ENCODE measurements at regions not wholly inside any gene's neighbourhood (a gene's known extent, or its start where the extent isn't known, plus 50 kb on each side); places are given as distances from the start of the nearest gene placed in this dataset.

- H3K9me3 ChIP-seq (replicated peaks in 1 of 2; ENCODE audit: control insufficient read depth in 1 of 2, insufficient read depth in 1 of 2, low read length in 2 of 2), result no peaks in the 10 kb centered on the region
- no peak overlapping the region for H3K9ac ChIP-seq (ENCODE audit: insufficient read depth, low read length, poor library complexity, severe bottlenecking)
- no peak overlapping the region for H3K27ac ChIP-seq (ENCODE audit: low read depth in 1 of 2, low read length in 2 of 2)
- no peak for DNase-seq
- H3K36me3 Mint-ChIP-seq, result no peaks in the 10 kb centered on the region
- no peaks in the 10 kb centered on the region for H3K4me1 ChIP-seq (ENCODE audit: control insufficient read depth in 1 of 2, insufficient read depth in 2 of 2, low read length in 2 of 2)
- H3K27ac Mint-ChIP-seq, result no peak overlapping the region
- H3K79me2 ChIP-seq (ENCODE audit: insufficient read depth, low read length), result no peaks in the 10 kb centered on the region
- WGBS (ENCODE audit: insufficient coverage), result 84% methylated on average over 5 of the region's 10 CpGs
- no peak overlapping the region for H3K4me2 ChIP-seq (replicated peaks; ENCODE audit: extremely low read depth, low read length, poor library complexity, severe bottlenecking)
- peaks cover 0 to 2% (median 0%) of the 10 kb centered on the region in 7 donors for H3K9me3 Mint-ChIP-seq
- H3K4me3 ChIP-seq (replicated peaks in 1 of 3; ENCODE audit: low read depth in 2 of 3, low read length in 3 of 3), result no peak overlapping the region
- no peaks in the 10 kb centered on the region for H3K36me3 ChIP-seq (replicated peaks in 1 of 2; ENCODE audit: control insufficient read depth in 1 of 2, insufficient read depth in 2 of 2, low read length in 2 of 2)
- no peaks in the 10 kb centered on the region for H4K20me1 ChIP-seq (ENCODE audit: insufficient read depth, low read length)
- no peak overlapping the region for H3K4me3 Mint-ChIP-seq
- peaks cover 0 to 3% (median 2%) of the 10 kb centered on the region in 3 donors for H3K27me3 Mint-ChIP-seq (ENCODE audit: low read depth in 3 of 3)
- H3K27me3 ChIP-seq (ENCODE audit: control insufficient read depth in 2 of 2, insufficient read depth in 2 of 2, low read length in 2 of 2), result no peaks in the 10 kb centered on the region
- intact Hi-C loops (cut with micrococcal nuclease), result no loop called here
- H2AFZ ChIP-seq (ENCODE audit: insufficient read depth, low read depth, low read length, poor library complexity, severe bottlenecking), result no peak overlapping the region
- no peaks in the 10 kb centered on the region for H3K4me1 Mint-ChIP-seq
- no peak for TF ChIP-seq CTCF (IDR thresholded peaks at IDR 0.05)
Measured at GRCh38 chr6:10237298-10238038, 177.4 kb downstream of the TFAP2A start.

GRCh38 chr6:10235344-10235743, 179.5 kb downstream of the TFAP2A start:
- WGBS (ENCODE audit: insufficient coverage), result no CpG with 5 or more reads among the region's 4 CpGs
- no peaks in the 10 kb centered on the region for H3K27me3 ChIP-seq (ENCODE audit: control insufficient read depth in 2 of 2, insufficient read depth in 2 of 2, low read length in 2 of 2)
- no peaks in the 10 kb centered on the region for H3K4me1 Mint-ChIP-seq
- no peak overlapping the region for H3K4me3 Mint-ChIP-seq
- H3K4me1 ChIP-seq (ENCODE audit: control insufficient read depth in 1 of 2, insufficient read depth in 2 of 2, low read length in 2 of 2), result no peaks in the 10 kb centered on the region
- no peaks in the 10 kb centered on the region for H4K20me1 ChIP-seq (ENCODE audit: insufficient read depth, low read length)
- TF ChIP-seq CTCF (IDR thresholded peaks at IDR 0.05), result no peak
- no peaks in the 10 kb centered on the region for H3K36me3 Mint-ChIP-seq
- H3K9ac ChIP-seq (ENCODE audit: insufficient read depth, low read length, poor library complexity, severe bottlenecking), result no peak overlapping the region
- H3K36me3 ChIP-seq (replicated peaks in 1 of 2; ENCODE audit: control insufficient read depth in 1 of 2, insufficient read depth in 2 of 2, low read length in 2 of 2), result no peaks in the 10 kb centered on the region
- DNase-seq, result no peak
- H3K79me2 ChIP-seq (ENCODE audit: insufficient read depth, low read length), result no peaks in the 10 kb centered on the region
- H3K27me3 Mint-ChIP-seq (ENCODE audit: low read depth in 3 of 3), result peaks cover 0 to 6% (median 3%) of the 10 kb centered on the region in 3 donors
- intact Hi-C loops (cut with micrococcal nuclease), result no loop called here
- H3K4me2 ChIP-seq (replicated peaks; ENCODE audit: extremely low read depth, low read length, poor library complexity, severe bottlenecking), result no peak overlapping the region
- H3K4me3 ChIP-seq (replicated peaks in 1 of 3; ENCODE audit: low read depth in 2 of 3, low read length in 3 of 3), result no peak overlapping the region
- no peaks in the 10 kb centered on the region for H3K9me3 ChIP-seq (replicated peaks in 1 of 2; ENCODE audit: control insufficient read depth in 1 of 2, insufficient read depth in 1 of 2, low read length in 2 of 2)
- H2AFZ ChIP-seq (ENCODE audit: insufficient read depth, low read depth, low read length, poor library complexity, severe bottlenecking), result no peak overlapping the region
- no peak overlapping the region for H3K27ac ChIP-seq (ENCODE audit: low read depth in 1 of 2, low read length in 2 of 2)
- peaks cover 0 to 2% (median 0%) of the 10 kb centered on the region in 7 donors for H3K9me3 Mint-ChIP-seq
- peak overlapping the region in 1 of 7 donors; percentile 68 for H3K27ac Mint-ChIP-seq
